Neural cell (in vitro differentiated cells): ENCODE measurements at regions not wholly inside any gene's neighbourhood (a gene's known extent, or its start where the extent isn't known, plus 50 kb on each side); places are given as distances from the start of the nearest gene placed in this dataset.

Experiments used
- H2AFZ ChIP-seq: fragments of 200-600, 300-800 bp; sonication (generic), shearing (Covaris generic); 2 replicates; pipeline ENCODE4 v1.6.0; 2014; ENCODE audit warnings: low read depth, mild to moderate bottlenecking, antibody characterized with exemption, low read length, moderate library complexity
- H3F3A ChIP-seq: fragments of 200-600 bp; shearing (Covaris generic); 2 replicates; pipeline ENCODE4 v1.6.1; 2016; ENCODE audit warnings: mild to moderate bottlenecking, moderate library complexity, mixed read lengths, antibody characterized with exemption, low read length; ENCODE audit not compliant: insufficient read depth, poor library complexity, severe bottlenecking
- H3K27ac ChIP-seq: fragments of 200-600, 300-800 bp; sonication (generic), shearing (Covaris generic); 2 replicates; pipeline ENCODE4 v1.5.1; 2014; ENCODE audit warnings: mild to moderate bottlenecking, low read length, moderate library complexity
- H3K27me3 ChIP-seq: fragments of 300-800, 200-600 bp; sonication (generic), shearing (Covaris generic); 2 replicates; pipeline ENCODE4 v1.6.0; 2014; ENCODE audit warnings: mild to moderate bottlenecking, low read depth, low read length, moderate library complexity; ENCODE audit not compliant: insufficient read depth
- H3K36me3 ChIP-seq: fragments of 300-800, 200-600 bp; sonication (generic), shearing (Covaris generic); 2 replicates; pipeline ENCODE4 v1.5.1; 2014; ENCODE audit warnings: mild to moderate bottlenecking, antibody characterized with exemption, low read length, moderate library complexity; ENCODE audit not compliant: insufficient read depth
- H3K4me2 ChIP-seq: fragments of 300-800, 200-600 bp; sonication (generic), shearing (Covaris generic); 2 replicates; pipeline ENCODE4 v1.6.0; 2014; ENCODE audit warnings: mild to moderate bottlenecking, low read length
- H3K4me3 ChIP-seq: fragments of 300-800, 200-600 bp; sonication (generic), shearing (Covaris generic); 2 replicates; pipeline ENCODE4 v1.5.1; 2014; ENCODE audit warnings: mild to moderate bottlenecking, low read length, moderate library complexity
- H3K79me2 ChIP-seq: fragments of 200-600 bp; shearing (Covaris generic); replicated peaks from 2 replicates; pipeline ENCODE4 v1.6.0; 2014; ENCODE audit warnings: mild to moderate bottlenecking, low read length, moderate library complexity; ENCODE audit not compliant: insufficient read depth
- H3K9ac ChIP-seq: fragments of 300-800, 200-600 bp; sonication (generic), shearing (Covaris generic); 2 replicates; pipeline ENCODE4 v1.6.1; 2016; ENCODE audit warnings: mild to moderate bottlenecking, low read length, mixed read lengths
- H3K9me2 ChIP-seq: fragments of 200-600 bp; shearing (Covaris generic); 2 replicates; pipeline ENCODE4 v1.6.1; 2016; ENCODE audit warnings: mild to moderate bottlenecking, low read length, mixed read lengths; ENCODE audit not compliant: insufficient read depth
- H3K9me3 ChIP-seq: fragments of 200-600, 300-800 bp; sonication (generic), shearing (Covaris generic); 2 replicates; pipeline ENCODE4 v1.6.1; 2016; ENCODE audit warnings: mild to moderate bottlenecking, mixed run types, low read length, moderate library complexity, mixed read lengths
- H4K20me1 ChIP-seq: fragments of 200-600 bp; shearing (Covaris generic); 2 replicates; pipeline ENCODE4 v1.6.1; 2016; ENCODE audit warnings: mild to moderate bottlenecking, mixed run types; ENCODE audit not compliant: insufficient read depth
- EP300 ChIP-seq: fragments of 450-650 bp; conservative IDR thresholded peaks from 2 replicates; pipeline ENCODE4 v1.6.1; 2014; ENCODE audit warnings: antibody characterized with exemption, mild to moderate bottlenecking, moderate library complexity; ENCODE audit not compliant: poor library complexity, severe bottlenecking
- EZH2 ChIP-seq: fragments of 200-600, 300-800 bp; shearing (Covaris generic), sonication (generic); IDR thresholded peaks from 2 replicates; pipeline ENCODE4 v1.6.1; 2014; ENCODE audit warnings: antibody characterized with exemption, low read length, borderline replicate concordance, mild to moderate bottlenecking; ENCODE audit not compliant: insufficient read depth, poor library complexity, severe bottlenecking
- MXI1 ChIP-seq: fragments of 450-650 bp; conservative IDR thresholded peaks from 2 replicates; pipeline ENCODE4 v1.6.1; 2014; ENCODE audit warnings: antibody characterized with exemption, mild to moderate bottlenecking; ENCODE audit not compliant: poor library complexity, severe bottlenecking
- POLR2AphosphoS5 ChIP-seq: IDR thresholded peaks from 2 replicates; pipeline ENCODE4 v1.6.1; 2012
- RAD21 ChIP-seq: fragments of 450-650 bp; conservative IDR thresholded peaks from 2 replicates; pipeline ENCODE4 v1.6.1; 2014; ENCODE audit warnings: antibody characterized with exemption, mild to moderate bottlenecking, moderate library complexity
- SMC3 ChIP-seq: fragments of 450-650 bp; conservative IDR thresholded peaks from 2 replicates; pipeline ENCODE4 v1.6.1; 2014; ENCODE audit warnings: antibody characterized with exemption, mild to moderate bottlenecking, moderate library complexity; ENCODE audit not compliant: poor library complexity
- TAF1 ChIP-seq: IDR thresholded peaks from 2 replicates; pipeline ENCODE4 v1.6.1; 2012; ENCODE audit warnings: low read depth
- TF ChIP-seq, protein P1 (sequence below): fragments of 450-650 bp; IDR thresholded peaks from 2 replicates; pipeline ENCODE4 v1.5.1; 2014; ENCODE audit warnings: antibody characterized with exemption, mild to moderate bottlenecking, moderate library complexity; ENCODE audit not compliant: poor library complexity, severe bottlenecking
- TF ChIP-seq, protein P2 (sequence below): IDR thresholded peaks from 2 replicates; pipeline ENCODE4 v1.6.1; 2012; ENCODE audit warnings: borderline replicate concordance

DNA sequence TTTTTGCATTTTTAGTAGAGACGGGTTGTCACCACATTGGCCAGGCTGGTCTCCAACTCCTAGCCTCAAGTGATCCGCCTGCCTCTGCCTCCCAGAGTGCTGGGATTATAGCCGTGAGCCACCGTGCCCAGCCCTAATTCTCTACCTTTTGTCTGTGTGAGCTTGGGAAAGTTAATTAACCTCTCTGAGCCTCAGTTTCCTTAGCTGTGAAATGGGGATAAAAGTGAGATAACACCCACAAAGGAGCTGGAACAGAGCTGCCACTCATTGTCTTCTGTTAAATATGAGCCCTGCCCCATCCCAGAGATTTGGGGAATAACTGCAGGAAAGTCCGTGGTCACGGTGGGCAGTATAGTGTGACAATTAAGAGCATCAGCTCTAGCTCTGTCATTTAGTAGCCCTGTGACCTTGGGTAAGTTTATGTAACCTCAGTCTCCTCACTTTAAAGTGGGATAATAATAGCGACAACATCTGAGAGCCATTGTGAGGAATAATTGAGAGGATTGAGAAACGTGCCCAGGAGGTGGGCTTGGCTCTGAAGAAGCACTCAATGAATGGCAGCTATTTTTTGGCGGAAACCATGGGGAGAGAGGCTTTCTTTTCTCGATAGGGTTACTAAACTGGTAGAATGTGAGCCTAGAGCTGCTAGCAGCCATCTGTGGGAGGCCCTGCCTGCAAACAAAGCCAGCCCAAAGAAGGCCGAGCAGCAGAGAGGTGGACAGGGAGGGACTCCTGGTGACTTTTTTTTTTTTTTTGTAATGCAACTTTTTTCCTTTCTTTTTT, 60.8 kb upstream of the MED13L start:
- no peak overlapping the region for H3K27ac ChIP-seq
- no peaks in the 10 kb centered on the region for H3K9me3 ChIP-seq
- H3K9ac ChIP-seq: no peak overlapping the region
- no peaks in the 10 kb centered on the region for H3K79me2 ChIP-seq
- H3K4me3 ChIP-seq: no peak overlapping the region
- no peak for TF ChIP-seq EP300
- TF ChIP-seq, protein P1, sequence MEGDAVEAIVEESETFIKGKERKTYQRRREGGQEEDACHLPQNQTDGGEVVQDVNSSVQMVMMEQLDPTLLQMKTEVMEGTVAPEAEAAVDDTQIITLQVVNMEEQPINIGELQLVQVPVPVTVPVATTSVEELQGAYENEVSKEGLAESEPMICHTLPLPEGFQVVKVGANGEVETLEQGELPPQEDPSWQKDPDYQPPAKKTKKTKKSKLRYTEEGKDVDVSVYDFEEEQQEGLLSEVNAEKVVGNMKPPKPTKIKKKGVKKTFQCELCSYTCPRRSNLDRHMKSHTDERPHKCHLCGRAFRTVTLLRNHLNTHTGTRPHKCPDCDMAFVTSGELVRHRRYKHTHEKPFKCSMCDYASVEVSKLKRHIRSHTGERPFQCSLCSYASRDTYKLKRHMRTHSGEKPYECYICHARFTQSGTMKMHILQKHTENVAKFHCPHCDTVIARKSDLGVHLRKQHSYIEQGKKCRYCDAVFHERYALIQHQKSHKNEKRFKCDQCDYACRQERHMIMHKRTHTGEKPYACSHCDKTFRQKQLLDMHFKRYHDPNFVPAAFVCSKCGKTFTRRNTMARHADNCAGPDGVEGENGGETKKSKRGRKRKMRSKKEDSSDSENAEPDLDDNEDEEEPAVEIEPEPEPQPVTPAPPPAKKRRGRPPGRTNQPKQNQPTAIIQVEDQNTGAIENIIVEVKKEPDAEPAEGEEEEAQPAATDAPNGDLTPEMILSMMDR: no peak
- TF ChIP-seq SMC3: no peak
- TF ChIP-seq EZH2: no peak
- TF ChIP-seq TAF1: no peak
- no peak for TF ChIP-seq RAD21
- TF ChIP-seq POLR2AphosphoS5: no peak
- TF ChIP-seq, protein P2, sequence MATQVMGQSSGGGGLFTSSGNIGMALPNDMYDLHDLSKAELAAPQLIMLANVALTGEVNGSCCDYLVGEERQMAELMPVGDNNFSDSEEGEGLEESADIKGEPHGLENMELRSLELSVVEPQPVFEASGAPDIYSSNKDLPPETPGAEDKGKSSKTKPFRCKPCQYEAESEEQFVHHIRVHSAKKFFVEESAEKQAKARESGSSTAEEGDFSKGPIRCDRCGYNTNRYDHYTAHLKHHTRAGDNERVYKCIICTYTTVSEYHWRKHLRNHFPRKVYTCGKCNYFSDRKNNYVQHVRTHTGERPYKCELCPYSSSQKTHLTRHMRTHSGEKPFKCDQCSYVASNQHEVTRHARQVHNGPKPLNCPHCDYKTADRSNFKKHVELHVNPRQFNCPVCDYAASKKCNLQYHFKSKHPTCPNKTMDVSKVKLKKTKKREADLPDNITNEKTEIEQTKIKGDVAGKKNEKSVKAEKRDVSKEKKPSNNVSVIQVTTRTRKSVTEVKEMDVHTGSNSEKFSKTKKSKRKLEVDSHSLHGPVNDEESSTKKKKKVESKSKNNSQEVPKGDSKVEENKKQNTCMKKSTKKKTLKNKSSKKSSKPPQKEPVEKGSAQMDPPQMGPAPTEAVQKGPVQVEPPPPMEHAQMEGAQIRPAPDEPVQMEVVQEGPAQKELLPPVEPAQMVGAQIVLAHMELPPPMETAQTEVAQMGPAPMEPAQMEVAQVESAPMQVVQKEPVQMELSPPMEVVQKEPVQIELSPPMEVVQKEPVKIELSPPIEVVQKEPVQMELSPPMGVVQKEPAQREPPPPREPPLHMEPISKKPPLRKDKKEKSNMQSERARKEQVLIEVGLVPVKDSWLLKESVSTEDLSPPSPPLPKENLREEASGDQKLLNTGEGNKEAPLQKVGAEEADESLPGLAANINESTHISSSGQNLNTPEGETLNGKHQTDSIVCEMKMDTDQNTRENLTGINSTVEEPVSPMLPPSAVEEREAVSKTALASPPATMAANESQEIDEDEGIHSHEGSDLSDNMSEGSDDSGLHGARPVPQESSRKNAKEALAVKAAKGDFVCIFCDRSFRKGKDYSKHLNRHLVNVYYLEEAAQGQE: no peak
- no peak for TF ChIP-seq MXI1
- H3K36me3 ChIP-seq: no peaks in the 10 kb centered on the region
- no peaks in the 10 kb centered on the region for H3F3A ChIP-seq
- H3K4me2 ChIP-seq: no peak overlapping the region
- peaks cover 4% of the 10 kb centered on the region for H3K27me3 ChIP-seq
- no peaks in the 10 kb centered on the region for H4K20me1 ChIP-seq
- H2AFZ ChIP-seq: no peak overlapping the region
- H3K9me2 ChIP-seq: no peaks in the 10 kb centered on the region

DNA sequence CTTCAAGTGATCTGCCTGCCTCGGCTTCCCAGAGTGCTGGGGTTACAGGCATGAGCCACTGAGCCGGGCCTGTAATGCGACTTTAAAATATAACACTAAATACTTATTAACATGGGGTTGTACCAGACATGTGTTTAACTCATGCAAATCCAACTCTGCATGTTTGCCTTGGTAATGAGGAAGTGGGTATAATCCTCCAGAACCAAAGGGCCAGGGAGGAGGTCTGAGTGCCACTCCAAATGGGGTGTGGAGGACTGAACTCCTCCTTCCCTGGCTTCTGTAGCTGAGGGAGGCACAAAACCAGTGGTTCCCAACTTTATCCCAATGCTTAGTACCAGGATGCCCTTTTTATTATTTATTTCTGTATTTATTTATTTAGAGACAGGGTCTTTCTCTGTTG, 61.6 kb upstream of the MED13L start:
- H3K27ac ChIP-seq: no peak overlapping the region
- H3K9ac ChIP-seq: no peak overlapping the region
- peaks cover 4% of the 10 kb centered on the region for H3K27me3 ChIP-seq
- no peak for TF ChIP-seq TAF1
- TF ChIP-seq, protein P2: no peak
- TF ChIP-seq, protein P1: no peak
- TF ChIP-seq POLR2AphosphoS5: no peak
- TF ChIP-seq EP300: no peak
- H3K79me2 ChIP-seq: no peaks in the 10 kb centered on the region
- no peak overlapping the region for H2AFZ ChIP-seq
- no peak overlapping the region for H3K4me2 ChIP-seq
- H3K9me2 ChIP-seq: no peaks in the 10 kb centered on the region
- H3K9me3 ChIP-seq: no peaks in the 10 kb centered on the region
- H4K20me1 ChIP-seq: no peaks in the 10 kb centered on the region
- no peaks in the 10 kb centered on the region for H3K36me3 ChIP-seq
- H3K4me3 ChIP-seq: no peak overlapping the region
- H3F3A ChIP-seq: no peaks in the 10 kb centered on the region
